GM23248 (cell line): ENCODE measurements at regions not wholly inside any gene's neighbourhood (a gene's known extent, or its start where the extent isn't known, plus 50 kb on each side); places are given as distances from the start of the nearest gene placed in this dataset.

ENCODE experiments used
- DNase-seq: peaks from one replicate; pipeline ENCODE4 v3.0.0-alpha.2; 2015
- H2AFZ ChIP-seq: fragments of 200-600 bp; sonication (generic); 2 replicates; pipeline ENCODE4 v1.6.1; 2016; ENCODE audit warnings: antibody characterized with exemption
- H3F3A ChIP-seq: fragments of 200-600 bp; sonication (generic); 2 replicates; pipeline ENCODE4 v1.6.1; 2016; ENCODE audit warnings: mild to moderate bottlenecking, antibody characterized with exemption, mixed run types; ENCODE audit not compliant: insufficient read depth
- H3K27ac ChIP-seq: fragments of 200-600 bp; sonication (generic); 2 replicates; pipeline ENCODE4 v1.5.1; 2016; ENCODE audit warnings: mild to moderate bottlenecking
- H3K27me3 ChIP-seq: fragments of 200-600 bp; sonication (generic); replicated peaks from 2 replicates; pipeline ENCODE4 v1.6.1; 2016; ENCODE audit warnings: mild to moderate bottlenecking; ENCODE audit not compliant: insufficient read depth
- H3K36me3 ChIP-seq: fragments of 200-600 bp; sonication (generic); 2 replicates; pipeline ENCODE4 v1.6.1; 2016; ENCODE audit warnings: low read depth, mild to moderate bottlenecking
- H3K4me1 ChIP-seq: fragments of 200-600 bp; sonication (generic); 2 replicates; pipeline ENCODE4 v1.6.1; 2016; ENCODE audit warnings: mild to moderate bottlenecking; ENCODE audit not compliant: insufficient read depth
- H3K4me2 ChIP-seq: fragments of 200-600 bp; sonication (generic); one replicate; pipeline ENCODE4 v1.6.1; 2016; ENCODE audit warnings: mild to moderate bottlenecking; ENCODE audit not compliant: unreplicated experiment
- H3K4me3 ChIP-seq: fragments of 200-600 bp; sonication (generic); 2 replicates; pipeline ENCODE4 v1.5.1; 2016; ENCODE audit warnings: mild to moderate bottlenecking
- H3K79me2 ChIP-seq: fragments of 200-600 bp; sonication (generic); 2 replicates; pipeline ENCODE4 v1.6.1; 2016; ENCODE audit warnings: mild to moderate bottlenecking; ENCODE audit not compliant: insufficient read depth
- H3K9ac ChIP-seq: fragments of 200-600 bp; sonication (generic); 2 replicates; pipeline ENCODE4 v1.6.1; 2016; ENCODE audit warnings: mild to moderate bottlenecking
- H3K9me2 ChIP-seq: fragments of 200-600 bp; sonication (generic); 2 replicates; pipeline ENCODE4 v1.6.1; 2016; ENCODE audit warnings: mixed run types, mild to moderate bottlenecking, moderate library complexity; ENCODE audit not compliant: insufficient read depth
- H3K9me3 ChIP-seq: fragments of 200-600 bp; sonication (generic); one replicate; pipeline ENCODE4 v1.6.1; 2017; ENCODE audit warnings: low read depth
- H4K20me1 ChIP-seq: fragments of 200-600 bp; sonication (generic); 2 replicates; pipeline ENCODE4 v1.6.0; 2016; ENCODE audit not compliant: insufficient read depth
- EZH2 ChIP-seq: fragments of 200-600 bp; sonication (generic); IDR thresholded peaks from 2 replicates; pipeline ENCODE4 v1.6.1; 2018; ENCODE audit warnings: antibody characterized with exemption, mild to moderate bottlenecking; ENCODE audit not compliant: insufficient read depth, poor library complexity, severe bottlenecking
- EZH2phosphoT487 ChIP-seq: fragments of 200-600 bp; sonication (generic); IDR thresholded peaks from 2 replicates; pipeline ENCODE4 v1.6.1; 2018; ENCODE audit warnings: antibody characterized with exemption, moderate library complexity, mild to moderate bottlenecking, low read depth; ENCODE audit not compliant: insufficient read depth
- WGBS, 2 experiments: methylation state at CpG; one replicate each; pipeline ENCODE4 v1.1.6; 2015 to 2017; ENCODE audit warnings: low lambda C conversion rate in 2 of 2, low coverage in 1 of 2; ENCODE audit errors: missing lambda C conversion rate in 2 of 2; 5-methylcytosine and 5-hydroxymethylcytosine counted together
- in situ Hi-C: fragments of 300-500 bp; cut with MboI; formaldehyde crosslinking; loops from 2 replicates; pipeline ENCODE4 v1.15.0; 2020

DNA sequence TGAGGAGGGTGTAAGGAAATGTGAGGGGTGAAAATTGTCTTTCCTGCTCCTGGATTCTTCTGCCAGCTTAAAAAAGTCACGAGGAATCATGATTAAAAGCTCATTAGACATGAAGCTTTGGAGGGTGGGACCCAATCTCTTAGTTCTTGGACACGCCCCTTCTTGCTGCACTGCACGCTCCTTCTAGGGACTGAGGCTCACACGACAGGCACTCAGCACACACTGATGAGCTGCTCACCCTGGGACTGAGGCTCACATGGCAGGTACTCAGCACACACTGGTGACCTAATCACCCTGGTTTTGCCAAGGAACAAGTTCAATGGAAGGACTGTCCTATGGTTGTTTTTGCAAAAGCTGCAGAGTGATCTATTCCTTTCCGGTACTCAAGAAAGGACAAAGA is 65.8 kb upstream of the ELMO1 start:
- Histone ChIP-seq H2AFZ (no peak overlapping the region), H3K27ac (no peak overlapping the region), H3F3A (no peaks in the 10 kb centered on the region), H3K9me2 (no peaks in the 10 kb centered on the region), H3K79me2 (no peaks in the 10 kb centered on the region), H3K27me3 (no peaks in the 10 kb centered on the region), H3K9me3 (no peaks in the 10 kb centered on the region), H3K4me3 (no peak overlapping the region), H3K4me1 (no peaks in the 10 kb centered on the region), H3K36me3 (no peaks in the 10 kb centered on the region), H3K4me2 (no peak overlapping the region), H3K9ac (no peak overlapping the region), H4K20me1 (no peaks in the 10 kb centered on the region)
- 25 to 28% methylated on average over 5 of the region's 5 CpGs for WGBS, 2 experiments
- in situ Hi-C loops: no loop called here
- no peak for DNase-seq
- TF ChIP-seq EZH2phosphoT487 (no peak), EZH2 (no peak)

- no peaks in the 10 kb centered on the region for H3K79me2 ChIP-seq
- no peak for DNase-seq
- H3F3A ChIP-seq: no peaks in the 10 kb centered on the region
- no peak overlapping the region for H3K27ac ChIP-seq
- no peaks in the 10 kb centered on the region for H3K9me3 ChIP-seq
- H3K9me2 ChIP-seq: no peaks in the 10 kb centered on the region
- 30 to 31% methylated on average over 5 of the region's 5 CpGs for WGBS, 2 experiments
- in situ Hi-C loops: no loop called here
- H3K36me3 ChIP-seq: no peaks in the 10 kb centered on the region
- H3K4me3 ChIP-seq: no peak overlapping the region
- H3K4me2 ChIP-seq: no peak overlapping the region
- H3K9ac ChIP-seq: no peak overlapping the region
- H3K4me1 ChIP-seq: no peaks in the 10 kb centered on the region
- no peak overlapping the region for H2AFZ ChIP-seq
- no peaks in the 10 kb centered on the region for H3K27me3 ChIP-seq
- H4K20me1 ChIP-seq: no peaks in the 10 kb centered on the region
- TF ChIP-seq EZH2phosphoT487: no peak
- no peak for TF ChIP-seq EZH2
Measured at GRCh38 chr7:37516664-37517063, 68.0 kb upstream of the ELMO1 start.

DNA sequence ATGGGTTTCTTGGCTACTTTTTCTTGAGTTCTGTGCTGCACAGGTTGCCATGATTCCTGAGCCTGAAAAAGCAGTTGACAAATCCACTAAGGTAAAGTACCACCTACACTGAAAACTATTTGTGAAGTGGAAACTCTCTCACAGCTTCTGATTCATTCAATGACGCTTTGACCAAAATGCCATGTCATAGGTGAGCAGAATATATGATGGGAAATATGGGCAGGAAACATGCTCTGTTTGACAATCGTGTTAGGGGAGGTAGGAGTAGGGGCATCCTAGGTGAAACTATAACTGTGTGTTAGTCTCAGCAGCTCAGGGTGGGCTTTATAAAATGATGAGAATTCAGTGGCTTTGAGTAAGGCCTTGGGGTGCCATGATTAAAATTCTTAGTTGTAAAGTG is 69.6 kb upstream of the ELMO1 start:
- H3K36me3 ChIP-seq: no peaks in the 10 kb centered on the region
- no peak overlapping the region for H3K27ac ChIP-seq
- H3K79me2 ChIP-seq: no peaks in the 10 kb centered on the region
- no peak overlapping the region for H3K9ac ChIP-seq
- no peak for DNase-seq
- H3K4me1 ChIP-seq: no peaks in the 10 kb centered on the region
- 11 to 23% methylated on average over 2 of the region's 2 CpGs for WGBS, 2 experiments
- no peaks in the 10 kb centered on the region for H3K27me3 ChIP-seq
- no peak overlapping the region for H3K4me3 ChIP-seq
- H3F3A ChIP-seq: no peaks in the 10 kb centered on the region
- H4K20me1 ChIP-seq: no peaks in the 10 kb centered on the region
- H3K4me2 ChIP-seq: no peak overlapping the region
- TF ChIP-seq EZH2phosphoT487 (no peak), EZH2 (no peak)
- in situ Hi-C loops: no loop called here
- no peak overlapping the region for H2AFZ ChIP-seq
- H3K9me3 ChIP-seq: no peaks in the 10 kb centered on the region
- no peaks in the 10 kb centered on the region for H3K9me2 ChIP-seq

DNA sequence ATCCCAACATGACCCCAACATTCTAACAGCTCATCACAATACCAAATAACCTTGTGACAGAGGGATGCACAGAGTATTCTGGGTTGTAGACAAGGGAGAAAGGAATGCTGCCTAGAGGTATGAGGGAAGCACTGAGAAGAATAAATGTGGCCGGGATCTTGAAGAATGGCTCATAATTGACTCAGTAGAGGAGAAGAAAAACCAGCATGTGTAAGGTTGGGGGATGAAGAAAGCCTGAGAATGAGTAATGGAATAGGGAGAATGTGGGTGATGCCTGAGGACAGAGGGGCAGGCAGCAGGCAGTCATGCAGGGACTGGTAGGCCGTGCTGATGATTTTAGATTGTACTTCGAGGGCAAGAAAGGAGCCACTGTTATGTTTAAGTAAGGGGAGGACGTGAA is 75.4 kb upstream of the ELMO1 start:
- Histone ChIP-seq H3K9me3 (no peaks in the 10 kb centered on the region), H3F3A (no peaks in the 10 kb centered on the region), H3K4me1 (no peaks in the 10 kb centered on the region), H3K36me3 (no peaks in the 10 kb centered on the region), H3K27ac (no peak overlapping the region), H3K27me3 (no peaks in the 10 kb centered on the region), H3K4me3 (no peak overlapping the region), H3K9ac (no peak overlapping the region), H3K79me2 (no peaks in the 10 kb centered on the region), H3K4me2 (no peak overlapping the region), H3K9me2 (no peaks in the 10 kb centered on the region), H2AFZ (no peak overlapping the region), H4K20me1 (no peaks in the 10 kb centered on the region)
- DNase-seq: no peak
- 20 to 32% methylated on average over 4 of the region's 4 CpGs for WGBS, 2 experiments
- in situ Hi-C loops: no loop called here
- TF ChIP-seq EZH2 (no peak), EZH2phosphoT487 (no peak)

GRCh38 chr7:37524797-37525196 is 76.1 kb upstream of the ELMO1 start:
- no peak overlapping the region for H3K4me2 ChIP-seq

More at GRCh38 chr7:37524797-37525196, 76.1 kb upstream of the ELMO1 start:
- no peak for DNase-seq
- Histone ChIP-seq H3K4me3 (no peak overlapping the region), H3K27ac (no peak overlapping the region), H3K9me3 (no peaks in the 10 kb centered on the region), H3K27me3 (no peaks in the 10 kb centered on the region), H3K9ac (no peak overlapping the region), H3K79me2 (no peaks in the 10 kb centered on the region), H3K9me2 (no peaks in the 10 kb centered on the region), H3K4me1 (no peaks in the 10 kb centered on the region), H3K36me3 (no peaks in the 10 kb centered on the region), H4K20me1 (no peaks in the 10 kb centered on the region), H3F3A (no peaks in the 10 kb centered on the region), H2AFZ (no peak overlapping the region)
- in situ Hi-C loops: no loop called here
- 6 to 11% methylated on average over 2 of the region's 2 CpGs for WGBS, 2 experiments
- TF ChIP-seq EZH2phosphoT487: no peak
- TF ChIP-seq EZH2: no peak
